IPS-NIHi7 (cell line): ENCODE measurements at regions not wholly inside any gene's neighbourhood (a gene's known extent, or its start where the extent isn't known, plus 50 kb on each side); places are given as distances from the start of the nearest gene placed in this dataset.

Experiments used
- DNase-seq: peaks from one replicate; pipeline ENCODE4 v3.0.0; 2012; ENCODE audit warnings: mixed read lengths; ENCODE audit errors: extremely low spot score

GRCh38 chr12:5379749-5380496, 52.0 kb upstream of the NTF3 start:
- DNase-seq: no peak
